Neural cell (in vitro differentiated cells): ENCODE measurements at regions not wholly inside any gene's neighbourhood (a gene's known extent, or its start where the extent isn't known, plus 50 kb on each side); places are given as distances from the start of the nearest gene placed in this dataset.

ENCODE experiments used
- CTCF ChIP-seq: fragments of 450-650 bp; IDR thresholded peaks from 2 replicates; pipeline ENCODE4 v1.5.1; 2014; ENCODE audit warnings: antibody characterized with exemption, mild to moderate bottlenecking, moderate library complexity; ENCODE audit not compliant: poor library complexity, severe bottlenecking
- POLR2AphosphoS5 ChIP-seq: IDR thresholded peaks from 2 replicates; pipeline ENCODE4 v1.6.1; 2012
- TAF1 ChIP-seq: IDR thresholded peaks from 2 replicates; pipeline ENCODE4 v1.6.1; 2012; ENCODE audit warnings: low read depth

- no peak for TF ChIP-seq CTCF
- no peak for TF ChIP-seq POLR2AphosphoS5
- no peak for TF ChIP-seq TAF1
Observed at GRCh38 chr18:45334191-45334590, 281.1 kb upstream of the SLC14A2 start.
